OCI-LY1 (cell line): ENCODE measurements at regions not wholly inside any gene's neighbourhood (a gene's known extent, or its start where the extent isn't known, plus 50 kb on each side); places are given as distances from the start of the nearest gene placed in this dataset.

Source experiments
- H2AFZ ChIP-seq: fragments of 200-600 bp; sonication (generic), shearing (Covaris generic); 2 replicates; pipeline ENCODE4 v1.6.0; 2014; ENCODE audit warnings: antibody characterized with exemption, mild to moderate bottlenecking, low read length
- H3F3A ChIP-seq: fragments of 200-600 bp; sonication (generic), shearing (Covaris generic); 2 replicates; pipeline ENCODE4 v1.6.0; 2014; ENCODE audit warnings: mild to moderate bottlenecking, antibody characterized with exemption, low read length, moderate library complexity; ENCODE audit not compliant: insufficient read depth
- H3K27ac ChIP-seq: fragments of 200-600 bp; sonication (generic); 2 replicates; pipeline ENCODE4 v1.5.1; 2014; ENCODE audit warnings: low read length, mixed run types, mild to moderate bottlenecking, low read depth; ENCODE audit not compliant: poor library complexity, severe bottlenecking
- H3K27me3 ChIP-seq: fragments of 200-600 bp; sonication (generic); 2 replicates; pipeline ENCODE4 v1.6.0; 2014; ENCODE audit warnings: antibody characterized with exemption, mild to moderate bottlenecking, low read length, moderate library complexity; ENCODE audit not compliant: insufficient read depth
- H3K36me3 ChIP-seq: fragments of 200-600 bp; sonication (generic); 2 replicates; pipeline ENCODE4 v1.6.1; 2014; ENCODE audit warnings: mild to moderate bottlenecking, antibody characterized with exemption, low read length, moderate library complexity, mixed read lengths; ENCODE audit not compliant: insufficient read depth
- H3K4me1 ChIP-seq: fragments of 200-600 bp; sonication (generic); 2 replicates; pipeline ENCODE4 v1.5.1; 2014; ENCODE audit warnings: mild to moderate bottlenecking, low read length, moderate library complexity; ENCODE audit not compliant: insufficient read depth, severe bottlenecking
- H3K4me2 ChIP-seq: fragments of 200-600 bp; sonication (generic), shearing (Covaris generic); 2 replicates; pipeline ENCODE4 v1.6.1; 2014; ENCODE audit warnings: low read length
- H3K4me3 ChIP-seq: fragments of 200-600 bp; sonication (generic); 2 replicates; pipeline ENCODE4 v1.5.1; 2014; ENCODE audit warnings: low read length, low read depth, mild to moderate bottlenecking, mixed read lengths; ENCODE audit not compliant: poor library complexity, severe bottlenecking
- H3K79me2 ChIP-seq: fragments of 200-600 bp; shearing (Covaris generic); 2 replicates; pipeline ENCODE4 v1.6.1; 2016; ENCODE audit warnings: mixed run types, low read length, mixed read lengths; ENCODE audit not compliant: insufficient read depth
- H3K9ac ChIP-seq: fragments of 200-600 bp; sonication (generic), shearing (Covaris generic); 2 replicates; pipeline ENCODE4 v1.6.1; 2014; ENCODE audit warnings: mild to moderate bottlenecking, low read length, mixed read lengths
- H3K9me2 ChIP-seq: fragments of 200-600 bp; sonication (generic), shearing (Covaris generic); 2 replicates; pipeline ENCODE4 v1.6.1; 2014; ENCODE audit warnings: low read depth, mild to moderate bottlenecking, low read length, mixed read lengths
- H3K9me3 ChIP-seq: fragments of 200-600 bp; shearing (Covaris generic); 2 replicates; pipeline ENCODE4 v1.6.1; 2014; ENCODE audit warnings: low read length, mixed read lengths
- H4K20me1 ChIP-seq: fragments of 200-600 bp; sonication (generic), shearing (Covaris generic); 2 replicates; pipeline ENCODE4 v1.6.0; 2016; ENCODE audit warnings: mild to moderate bottlenecking, low read length; ENCODE audit not compliant: insufficient read depth
- CTCF ChIP-seq: fragments of 200-600 bp; sonication (generic), shearing (Covaris generic); IDR thresholded peaks from 2 replicates; pipeline ENCODE4 v1.5.1; 2017; ENCODE audit warnings: mild to moderate bottlenecking, antibody characterized with exemption, low read length, moderate library complexity, mixed read lengths
- EZH2 ChIP-seq: fragments of 200-600 bp; sonication (generic), shearing (Covaris generic); IDR thresholded peaks from 2 replicates; pipeline ENCODE4 v1.8.0; 2017; ENCODE audit warnings: borderline replicate concordance, mixed run types, mild to moderate bottlenecking, antibody characterized with exemption, low read length, moderate library complexity, mixed read lengths

- TF ChIP-seq EZH2 = no peak
- no peak for TF ChIP-seq CTCF
- no peaks in the 10 kb centered on the region for H3K36me3 ChIP-seq
- no peak overlapping the region for H3K4me2 ChIP-seq
- no peak overlapping the region for H2AFZ ChIP-seq
- no peaks in the 10 kb centered on the region for H3K4me1 ChIP-seq
- H3K9me2 ChIP-seq = no peaks in the 10 kb centered on the region
- no peaks in the 10 kb centered on the region for H3F3A ChIP-seq
- no peaks in the 10 kb centered on the region for H4K20me1 ChIP-seq
- H3K79me2 ChIP-seq = no peaks in the 10 kb centered on the region
- no peaks in the 10 kb centered on the region for H3K27me3 ChIP-seq
- no peak overlapping the region for H3K4me3 ChIP-seq
- no peak overlapping the region for H3K9ac ChIP-seq
- H3K27ac ChIP-seq = no peak overlapping the region
- H3K9me3 ChIP-seq = 0 out of 2 replicates have a peak, but pooled peaks cover 3% of the 10 kb centered on the region
These were observed 353.1 kb downstream of the CMPK2 start for GRCh38 chr2:6512589-6512988.

- Histone ChIP-seq H3K36me3 (no peaks in the 10 kb centered on the region; the same call in 1 of the 2 replicates), H3K79me2 (no peaks in the 10 kb centered on the region), H3K9me2 (no peaks in the 10 kb centered on the region), H3K27ac (no peak overlapping the region), H3K9me3 (no peaks in the 10 kb centered on the region), H2AFZ (no peak overlapping the region), H3K4me2 (no peak overlapping the region), H3F3A (no peaks in the 10 kb centered on the region), H4K20me1 (no peaks in the 10 kb centered on the region), H3K4me1 (peaks cover 5% of the 10 kb centered on the region), H3K27me3 (no peaks in the 10 kb centered on the region), H3K4me3 (no peak overlapping the region), H3K9ac (no peak overlapping the region)
- no peak for TF ChIP-seq CTCF
- TF ChIP-seq EZH2 = no peak
These were observed 349.0 kb downstream of the CMPK2 start for GRCh38 chr2:6516674-6517073.

GRCh38 chr2:6518361-6518760, 347.3 kb downstream of the CMPK2 start:
- no peak overlapping the region for H3K27ac ChIP-seq
- H3K9me3 ChIP-seq = no peaks in the 10 kb centered on the region
- no peaks in the 10 kb centered on the region for H4K20me1 ChIP-seq
- H3K4me1 ChIP-seq = peaks cover 5% of the 10 kb centered on the region
- H3K79me2 ChIP-seq = no peaks in the 10 kb centered on the region
- H3K9me2 ChIP-seq = no peaks in the 10 kb centered on the region
- H3F3A ChIP-seq = no peaks in the 10 kb centered on the region
- no peaks in the 10 kb centered on the region for H3K27me3 ChIP-seq
- no peak overlapping the region for H3K4me3 ChIP-seq
- no peaks in the 10 kb centered on the region; the same call in 1 of the 2 replicates for H3K36me3 ChIP-seq
- TF ChIP-seq EZH2 = no peak
- no peak for TF ChIP-seq CTCF
- H2AFZ ChIP-seq = no peak overlapping the region
- H3K9ac ChIP-seq = no peak overlapping the region
- H3K4me2 ChIP-seq = no peak overlapping the region
